Panc1 (cell line): ENCODE measurements at regions not wholly inside any gene's neighbourhood (a gene's known extent, or its start where the extent isn't known, plus 50 kb on each side); places are given as distances from the start of the nearest gene placed in this dataset.

Experiments used
- CTCF ChIP-seq: fragments of 450-650 bp; IDR thresholded peaks from 2 replicates; pipeline ENCODE4 v1.5.1; 2017; ENCODE audit warnings: mild to moderate bottlenecking
- POLR2AphosphoS5 ChIP-seq: IDR thresholded peaks from 2 replicates; pipeline ENCODE4 v1.6.1; 2012; ENCODE audit warnings: mild to moderate bottlenecking, low read depth, low read length, moderate library complexity
- REST ChIP-seq, 2 experiments: IDR thresholded peaks; 2 replicates each; pipeline ENCODE4 v1.6.1; 2011 to 2012; ENCODE audit warnings: low read depth in 2 of 2, control low read depth in 1 of 2, low read length in 1 of 2, mild to moderate bottlenecking in 1 of 2, moderate library complexity in 1 of 2; ENCODE audit not compliant: insufficient read depth in 1 of 2
- SIN3A ChIP-seq: IDR thresholded peaks from 2 replicates; pipeline ENCODE4 v1.6.1; 2012; ENCODE audit warnings: low read depth, mild to moderate bottlenecking, low read length, moderate library complexity, borderline replicate concordance; ENCODE audit not compliant: insufficient read depth

DNA sequence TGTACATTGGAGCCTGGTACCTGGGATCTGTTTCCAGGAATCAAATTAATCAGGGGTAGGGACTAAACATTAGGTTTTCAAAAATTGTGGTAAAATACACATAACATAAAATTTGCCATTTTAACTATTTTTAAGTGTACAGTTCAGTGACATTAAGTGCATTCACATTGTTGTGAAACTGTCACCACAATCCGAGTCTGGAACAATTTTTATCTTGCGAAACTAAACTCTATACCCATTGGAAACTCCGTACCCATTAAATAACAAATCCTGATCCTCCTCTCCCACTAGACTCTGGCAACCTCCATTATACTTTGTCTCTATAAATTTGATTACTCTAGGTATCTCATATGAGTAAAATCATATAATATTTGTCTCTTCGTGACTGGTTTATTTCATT is 486.2 kb downstream of the GADD45G start:
- no peak for TF ChIP-seq POLR2AphosphoS5
- TF ChIP-seq CTCF = no peak
- no peak for TF ChIP-seq REST (IDR thresholded peaks at IDR 0.05; ENCODE audit: insufficient read depth in 1 of 2, low read depth in 2 of 2, low read length in 1 of 2)
- no peak for TF ChIP-seq SIN3A
